ENCODE measurements at regions not wholly inside any gene's neighbourhood (a gene's known extent, or its start where the extent isn't known, plus 50 kb on each side); places are given as distances from the start of the nearest gene placed in this dataset.

GRCh38 chr13:90238413-90238812, 1109.1 kb upstream of the MIR17HG start:
- no peaks in the 10 kb centered on the region for H3K27me3 ChIP-seq
- no peak overlapping the region for H3K27ac ChIP-seq
- no peaks in the 10 kb centered on the region for H3K9me3 ChIP-seq
- H3K4me3 ChIP-seq (replicated peaks in 1 of 3): no peak overlapping the region
- no peak for DNase-seq
- WGBS, 2 donors: 54 to 60% methylated on average over 4 of the region's 4 CpGs
- intact Hi-C loops (cut with DNase I): no loop called here
- no peaks in the 10 kb centered on the region for H3K36me3 ChIP-seq
- TF ChIP-seq POLR2A (IDR thresholded peaks at IDR 0.05) (no peak), CTCF (IDR thresholded peaks at IDR 0.05) (no peak)
- no peaks in the 10 kb centered on the region for H3K4me1 ChIP-seq

GRCh38 chr13:90239130-90239529, 1108.4 kb upstream of the MIR17HG start:
- H3K9me3 ChIP-seq: no peaks in the 10 kb centered on the region
- DNase-seq: no peak
- no peak for TF ChIP-seq CTCF (IDR thresholded peaks at IDR 0.05)
- TF ChIP-seq POLR2A (IDR thresholded peaks at IDR 0.05): no peak
- no peaks in the 10 kb centered on the region for H3K36me3 ChIP-seq
- H3K27me3 ChIP-seq: no peaks in the 10 kb centered on the region
- no peaks in the 10 kb centered on the region for H3K4me1 ChIP-seq
- H3K27ac ChIP-seq: no peak overlapping the region
- no peak overlapping the region for H3K4me3 ChIP-seq (replicated peaks in 1 of 3)
- intact Hi-C loops (cut with DNase I): no loop called here
- WGBS, 2 donors: 90 to 93% methylated on average over 3 of the region's 3 CpGs

- WGBS, 2 donors: 88 to 94% methylated on average over 1 of the region's 1 CpG
- H3K4me1 ChIP-seq: no peaks in the 10 kb centered on the region
- H3K36me3 ChIP-seq: no peaks in the 10 kb centered on the region
- no peak for DNase-seq
- H3K9me3 ChIP-seq: no peaks in the 10 kb centered on the region
- TF ChIP-seq POLR2A (IDR thresholded peaks at IDR 0.05): no peak
- no peak for TF ChIP-seq CTCF (IDR thresholded peaks at IDR 0.05)
- no peaks in the 10 kb centered on the region for H3K27me3 ChIP-seq
- H3K4me3 ChIP-seq (replicated peaks in 1 of 3): no peak overlapping the region
- H3K27ac ChIP-seq: no peak overlapping the region
- intact Hi-C loops (cut with DNase I): no loop called here
Measured at GRCh38 chr13:90246005-90246404, 1101.5 kb upstream of the MIR17HG start.

GRCh38 chr13:90246687-90247345, 1100.7 kb upstream of the MIR17HG start:
- no peaks in the 10 kb centered on the region for H3K36me3 ChIP-seq
- TF ChIP-seq POLR2A (IDR thresholded peaks at IDR 0.05) (no peak), CTCF (IDR thresholded peaks at IDR 0.05) (no peak)
- no peaks in the 10 kb centered on the region for H3K4me1 ChIP-seq
- H3K27me3 ChIP-seq: no peaks in the 10 kb centered on the region
- intact Hi-C loops (cut with DNase I): no loop called here
- H3K27ac ChIP-seq: no peak overlapping the region
- no peak overlapping the region for H3K4me3 ChIP-seq (replicated peaks in 1 of 3)
- no peaks in the 10 kb centered on the region for H3K9me3 ChIP-seq
- WGBS, 2 donors: 86 to 88% methylated on average over 3 of the region's 3 CpGs
- no peak for DNase-seq

GRCh38 chr13:90253806-90254205, 1093.7 kb upstream of the MIR17HG start:
- Histone ChIP-seq H3K4me3 (replicated peaks in 1 of 3) (no peak overlapping the region), H3K4me1 (no peaks in the 10 kb centered on the region), H3K9me3 (no peaks in the 10 kb centered on the region), H3K27me3 (no peaks in the 10 kb centered on the region), H3K36me3 (no peaks in the 10 kb centered on the region), H3K27ac (no peak overlapping the region)
- intact Hi-C loops (cut with DNase I): no loop called here
- WGBS, 2 donors: 93 to 98% methylated on average over 5 of the region's 5 CpGs
- no peak for DNase-seq
- TF ChIP-seq POLR2A (IDR thresholded peaks at IDR 0.05) (no peak), CTCF (IDR thresholded peaks at IDR 0.05) (no peak)

Data from thyroid gland (tissue), 4 donors.